IMR-90 (cell line): ENCODE measurements at regions not wholly inside any gene's neighbourhood (a gene's known extent, or its start where the extent isn't known, plus 50 kb on each side); places are given as distances from the start of the nearest gene placed in this dataset.

Experiments used
- ATAC-seq: fragments of 200-7000 bp; cut with Tn5 transposase; 2 replicates; pipeline ENCODE4 v1.9.1; 2020; ENCODE audit warnings: low read depth, mild to moderate bottlenecking, moderate library complexity
- BruUV-seq: library from RNA; stranded (reverse); fragments of 400-500 nt; replicated peaks from 2 replicates; lab custom pipeline; 2021; lab: Mats Ljungman, UMichigan
- CTCF ChIA-PET: fragments of 300-600 bp; formaldehyde crosslinking; extraction: SDS; loops from one replicate; lab custom pipeline; 2021; ENCODE audit warnings: antibody characterized with exemption; lab: Yijun Ruan, JAX
- POLR2A ChIA-PET: fragments of 300-600 bp; sonication (Branson Sonifier 250); formaldehyde crosslinking; loops from one replicate; lab custom pipeline; 2022; ENCODE audit warnings: antibody characterized with exemption; ENCODE audit not compliant: unreplicated experiment; lab: Charles Lee
- DNase-seq: peaks from one replicate; pipeline ENCODE4 v3.0.0; 2013
- H2AFZ ChIP-seq: replicated peaks from 2 replicates; pipeline ENCODE3; 2013; ENCODE audit warnings: low read length, mild to moderate bottlenecking; ENCODE audit not compliant: poor library complexity
- H2AK5ac ChIP-seq: 2 replicates; pipeline ENCODE4 v1.6.1; 2013; ENCODE audit warnings: low read depth, low read length, inconsistent platforms
- H2AK9ac ChIP-seq: replicated peaks from 2 replicates; pipeline ENCODE3; 2013; ENCODE audit warnings: mild to moderate bottlenecking, low read depth, low read length, moderate library complexity; ENCODE audit not compliant: poor library complexity
- H2BK120ac ChIP-seq: 2 replicates; pipeline ENCODE4 v1.6.1; 2013; ENCODE audit warnings: low read depth, low read length, inconsistent platforms
- H2BK15ac ChIP-seq: 3 replicates; pipeline ENCODE4 v1.6.1; 2013; ENCODE audit warnings: low read depth, low read length, inconsistent platforms
- H2BK20ac ChIP-seq: 2 replicates; pipeline ENCODE4 v1.6.1; 2013; ENCODE audit warnings: low read depth, mild to moderate bottlenecking, inconsistent platforms, low read length, moderate library complexity
- H2BK5ac ChIP-seq: 2 replicates; pipeline ENCODE4 v1.6.1; 2013; ENCODE audit warnings: mild to moderate bottlenecking, low read depth, low read length, inconsistent platforms; ENCODE audit not compliant: poor library complexity, severe bottlenecking
- H3K14ac ChIP-seq: replicated peaks from 2 replicates; pipeline ENCODE4 v1.6.1; 2013; ENCODE audit warnings: low read depth, low read length, inconsistent platforms
- H3K18ac ChIP-seq: 2 replicates; pipeline ENCODE4 v1.6.1; 2013; ENCODE audit warnings: low read depth, low read length, control low read depth
- H3K23ac ChIP-seq: 2 replicates; pipeline ENCODE4 v1.6.1; 2013; ENCODE audit warnings: low read depth, low read length, inconsistent platforms
- H3K27ac ChIP-seq: 2 replicates; pipeline ENCODE4 v1.5.1; 2013; ENCODE audit warnings: mild to moderate bottlenecking, control low read depth, low read length; ENCODE audit not compliant: insufficient read depth
- H3K27me3 ChIP-seq: 2 replicates; pipeline ENCODE4 v1.6.1; 2013; ENCODE audit warnings: low read length; ENCODE audit not compliant: control insufficient read depth, insufficient read depth
- H3K36me3 ChIP-seq: 2 replicates; pipeline ENCODE4 v1.6.1; 2013; ENCODE audit warnings: low read length, mixed read lengths; ENCODE audit not compliant: control insufficient read depth, insufficient read depth
- H3K4ac ChIP-seq: 2 replicates; pipeline ENCODE4 v1.6.1; 2013; ENCODE audit warnings: low read depth, low read length, inconsistent platforms
- H3K4me1 ChIP-seq: 2 replicates; pipeline ENCODE4 v1.6.1; 2013; ENCODE audit warnings: low read length, mixed read lengths; ENCODE audit not compliant: control insufficient read depth, insufficient read depth
- H3K4me2 ChIP-seq: 2 replicates; pipeline ENCODE4 v1.6.1; 2013; ENCODE audit warnings: low read depth, mild to moderate bottlenecking, control low read depth, low read length, moderate library complexity
- H3K4me3 ChIP-seq: 2 replicates; pipeline ENCODE4 v1.5.1; 2013; ENCODE audit warnings: low read depth, mild to moderate bottlenecking, control low read depth, low read length, moderate library complexity; ENCODE audit not compliant: insufficient read depth
- H3K56ac ChIP-seq: 2 replicates; pipeline ENCODE4 v1.6.1; 2013; ENCODE audit warnings: low read length, inconsistent platforms; ENCODE audit not compliant: insufficient read depth; ENCODE audit errors: extremely low read depth
- H3K79me1 ChIP-seq, 2 experiments: 2 replicates each; pipeline ENCODE4 v1.6.1; 2013; ENCODE audit warnings: low read length in 2 of 2, inconsistent platforms in 1 of 2, low read depth in 1 of 2
- H3K9ac ChIP-seq: 2 replicates; pipeline ENCODE4 v1.6.1; 2013; ENCODE audit warnings: low read depth, low read length, control low read depth
- H3K9me1 ChIP-seq: 2 replicates; pipeline ENCODE4 v1.6.1; 2013; ENCODE audit warnings: low read length, inconsistent platforms; ENCODE audit not compliant: insufficient read depth
- H3K9me3 ChIP-seq: 2 replicates; pipeline ENCODE4 v1.6.1; 2013; ENCODE audit warnings: low read length; ENCODE audit not compliant: control insufficient read depth, insufficient read depth
- H4K20me1 ChIP-seq: 2 replicates; pipeline ENCODE4 v1.6.1; 2013; ENCODE audit warnings: low read length, inconsistent platforms; ENCODE audit not compliant: insufficient read depth
- H4K5ac ChIP-seq: 2 replicates; pipeline ENCODE4 v1.6.1; 2013; ENCODE audit warnings: mild to moderate bottlenecking, low read depth, low read length, control low read depth
- H4K8ac ChIP-seq, 2 experiments: 2 replicates each; pipeline ENCODE4 v1.6.1; 2013; ENCODE audit warnings: low read depth in 2 of 2, low read length in 2 of 2, control low read depth in 1 of 2, inconsistent platforms in 1 of 2
- H4K91ac ChIP-seq: 2 replicates; pipeline ENCODE4 v1.6.1; 2013; ENCODE audit warnings: low read depth, low read length, inconsistent platforms; ENCODE audit not compliant: insufficient read depth
- CEBPB ChIP-seq: IDR thresholded peaks from 2 replicates; pipeline ENCODE4 v1.6.1; 2012; ENCODE audit warnings: low read depth, low read length, improper control_type of control experiment
- CHD1 ChIP-seq: IDR thresholded peaks from 2 replicates; pipeline ENCODE4 v1.6.1; 2012; ENCODE audit warnings: low read depth, low read length, improper control_type of control experiment
- CTCF ChIP-seq: conservative IDR thresholded peaks from 2 replicates; pipeline ENCODE4 v1.5.1; 2012; ENCODE audit warnings: mild to moderate bottlenecking, low read depth, low read length, improper control_type of control experiment
- ELK1 ChIP-seq: fragments of 150-350 bp; IDR thresholded peaks from 2 replicates; pipeline ENCODE4 v1.6.1; 2016; ENCODE audit warnings: low read depth, mild to moderate bottlenecking, low read length, moderate library complexity, borderline replicate concordance
- MAFK ChIP-seq: IDR thresholded peaks from 2 replicates; pipeline ENCODE4 v1.6.1; 2012; ENCODE audit warnings: low read depth, low read length, improper control_type of control experiment
- NFE2L2 ChIP-seq: fragments of 150-350 bp; IDR thresholded peaks from 2 replicates; pipeline ENCODE4 v1.6.1; 2016; ENCODE audit warnings: low read depth, mild to moderate bottlenecking, low read length
- POLR2A ChIP-seq: IDR thresholded peaks from 2 replicates; pipeline ENCODE4 v1.6.1; 2012; ENCODE audit warnings: mild to moderate bottlenecking, low read depth, low read length
- RAD21 ChIP-seq: IDR thresholded peaks from 2 replicates; pipeline ENCODE4 v1.6.1; 2012; ENCODE audit warnings: low read length, improper control_type of control experiment
- RFX5 ChIP-seq: IDR thresholded peaks from 2 replicates; pipeline ENCODE4 v1.8.0; 2012; ENCODE audit warnings: low read depth, mild to moderate bottlenecking, low read length, moderate library complexity
- SMC3 ChIP-seq: fragments of 150-350 bp; IDR thresholded peaks from 2 replicates; pipeline ENCODE4 v1.6.1; 2016; ENCODE audit warnings: low read depth, mild to moderate bottlenecking, antibody characterized with exemption, low read length, moderate library complexity
- USF2 ChIP-seq: fragments of 150-350 bp; IDR thresholded peaks from 2 replicates; pipeline ENCODE4 v1.6.1; 2017; ENCODE audit warnings: mild to moderate bottlenecking, antibody characterized with exemption, low read length, low read depth
- WGBS, 2 experiments: methylation state at CpG; one replicate each; pipeline versions ENCODE4 v1.1.5 to v1.1.7; 2013; ENCODE audit warnings: missing lambda C conversion rate in 2 of 2; ENCODE audit not compliant: insufficient read length in 1 of 2; ENCODE audit errors: extremely low coverage in 2 of 2; 5-methylcytosine and 5-hydroxymethylcytosine counted together
- dilution Hi-C: fragments of 300-500 bp; cut with HindIII; formaldehyde crosslinking; loops from one replicate; pipeline ENCODE4 v1.14.3; 2018; ENCODE audit warnings: low sequenced_read_pairs; ENCODE audit not compliant: unreplicated experiment
- in situ Hi-C: fragments of 300-500 bp; cut with MboI; formaldehyde crosslinking; loops from 3 replicates; pipeline ENCODE4 v1.14.3; 2019; ENCODE audit warnings: low sequenced_read_pairs, inconsistent platforms, mixed read lengths
- intact Hi-C: fragments of 100-400 bp; cut with micrococcal nuclease; formaldehyde crosslinking; loops from 2 replicates; pipeline ENCODE4 v1.10.0; 2022

- WGBS, 2 experiments, result 60% methylated on average over 1 of the region's 2 CpGs; no CpG with 5 or more reads in 1 of the 2 experiments
- ChIA-PET POLR2A (no interaction called here), CTCF (no interaction called here)
- Histone ChIP-seq H3K79me1 (no peaks in the 10 kb centered on the region), H3K4ac (no peak overlapping the region), H2AK5ac (no peak overlapping the region), H3K9me3 (peaks cover 11% of the 10 kb centered on the region), H3K23ac (no peak overlapping the region), H4K20me1 (no peaks in the 10 kb centered on the region), H3K18ac (no peak overlapping the region), H3K9me1 (no peaks in the 10 kb centered on the region), H3K4me1 (no peaks in the 10 kb centered on the region), H3K27me3 (no peaks in the 10 kb centered on the region), H3K14ac (no peak overlapping the region), H4K91ac (no peak overlapping the region), H2BK15ac (no peak overlapping the region), H3K56ac (no peak overlapping the region), H3K4me3 (no peak overlapping the region), H2BK5ac (no peak overlapping the region), H2AK9ac (no peak overlapping the region), H2BK20ac (no peak overlapping the region), H3K4me2 (no peak overlapping the region), H2BK120ac (no peak overlapping the region), H4K8ac (no peak overlapping the region), H2AFZ (no peak overlapping the region), H3K9ac (no peak overlapping the region), H4K5ac (no peak overlapping the region), H3K36me3 (no peaks in the 10 kb centered on the region), H3K27ac (no peak overlapping the region)
- intact Hi-C loops, result no loop called here
- no TSS peak for BruUV-seq
- no peak for DNase-seq
- in situ Hi-C loops, result no loop called here
- dilution Hi-C loops, result no loop called here
- no peak for ATAC-seq
- TF ChIP-seq NFE2L2 (no peak), MAFK (no peak), ELK1 (no peak), USF2 (no peak), POLR2A (no peak), SMC3 (no peak), RFX5 (no peak), CTCF (no peak), RAD21 (no peak), CEBPB (no peak), CHD1 (no peak)
These were observed 1363.1 kb upstream of the PRR20A start for GRCh38 chr13:55777612-55778011.
